SK-N-SH (cell line): ENCODE measurements at regions not wholly inside any gene's neighbourhood (a gene's known extent, or its start where the extent isn't known, plus 50 kb on each side); places are given as distances from the start of the nearest gene placed in this dataset.

Experiments used
- CTCF ChIA-PET: fragments of 300-600, 350-600 bp; formaldehyde crosslinking; extraction: SDS; loops from one replicate; lab custom pipeline; 2021; lab: Yijun Ruan, JAX
- POLR2A ChIA-PET: fragments of 350-600 bp; sonication (Branson Sonifier 250); formaldehyde crosslinking; extraction: SDS; loops from one replicate; lab custom pipeline; 2020; ENCODE audit warnings: antibody characterized with exemption, inconsistent platforms; lab: Yijun Ruan, JAX
- DNase-seq: peaks from one replicate; pipeline ENCODE4 v3.0.0; 2012
- H2AFZ ChIP-seq: fragments of 200-600 bp; sonication (generic); 2 replicates; pipeline ENCODE4 v1.8.1; 2016; ENCODE audit warnings: antibody characterized with exemption, mild to moderate bottlenecking, low read depth
- H3F3A ChIP-seq: fragments of 200-600 bp; sonication (generic); replicated peaks from 2 replicates; pipeline ENCODE3; 2016; ENCODE audit warnings: antibody characterized with exemption, mild to moderate bottlenecking; ENCODE audit not compliant: insufficient read depth
- H3K27ac ChIP-seq, 2 experiments: fragments of 200-500 bp in 1 of 2; fragments of 200-600 bp in 1 of 2; sonication (Bioruptor generic) in 1 of 2; sonication (generic), shearing (Covaris generic) in 1 of 2; 2 replicates each; pipeline versions ENCODE4 v1.5.1 to v1.6.1; 2014 to 2016; ENCODE audit warnings: low read depth in 2 of 2, inconsistent platforms in 1 of 2, low read length in 1 of 2, mild to moderate bottlenecking in 1 of 2, mixed read lengths in 1 of 2
- H3K27me3 ChIP-seq: fragments of 200-600 bp; sonication (generic), shearing (Covaris generic); 2 replicates; pipeline ENCODE4 v1.6.1; 2016; ENCODE audit warnings: mixed run types; ENCODE audit not compliant: insufficient read depth
- H3K36me3 ChIP-seq, 2 experiments: fragments of 200-500 bp in 1 of 2; fragments of 200-600 bp in 1 of 2; sonication (Bioruptor generic) in 1 of 2; sonication (generic) in 1 of 2; replicated peaks in 1 of 2; 2 replicates each; pipeline versions ENCODE3 to v1.5.1; 2014 to 2016; ENCODE audit warnings: low read length in 1 of 2, mild to moderate bottlenecking in 1 of 2; ENCODE audit not compliant: insufficient read depth in 2 of 2, control insufficient read depth in 1 of 2
- H3K4me1 ChIP-seq, 2 experiments: fragments of 200-500 bp in 1 of 2; fragments of 200-600 bp in 1 of 2; sonication (Bioruptor generic) in 1 of 2; sonication (generic), shearing (Covaris generic) in 1 of 2; 2 replicates each; pipeline versions ENCODE4 v1.5.1 to v1.6.1; 2014 to 2016; ENCODE audit warnings: low read depth in 1 of 2, low read length in 1 of 2, mixed run types in 1 of 2; ENCODE audit not compliant: insufficient read depth in 2 of 2, control insufficient read depth in 1 of 2
- H3K4me2 ChIP-seq: fragments of 200-600 bp; sonication (generic), shearing (Covaris generic); 2 replicates; pipeline ENCODE4 v1.6.1; 2017; ENCODE audit warnings: mixed run types
- H3K4me3 ChIP-seq, 2 experiments: fragments of 200-500 bp in 1 of 2; fragments of 200-600 bp in 1 of 2; sonication (Bioruptor generic) in 1 of 2; sonication (generic), shearing (Covaris generic) in 1 of 2; 2 replicates each; pipeline versions ENCODE4 v1.5.1 to v1.8.1; 2014 to 2016; ENCODE audit warnings: low read depth in 2 of 2, inconsistent platforms in 1 of 2, low read length in 1 of 2, mild to moderate bottlenecking in 1 of 2, mixed read lengths in 1 of 2, moderate library complexity in 1 of 2
- H3K79me2 ChIP-seq: fragments of 200-600 bp; sonication (generic); 2 replicates; pipeline ENCODE4 v1.8.1; 2017; ENCODE audit warnings: mild to moderate bottlenecking; ENCODE audit not compliant: insufficient read depth
- H3K9ac ChIP-seq: fragments of 200-600 bp; sonication (generic); 2 replicates; pipeline ENCODE4 v1.6.1; 2017; ENCODE audit warnings: mixed run types
- H3K9me2 ChIP-seq: fragments of 200-600 bp; sonication (generic); 2 replicates; pipeline ENCODE4 v1.6.1; 2017; ENCODE audit warnings: mixed run types
- H3K9me3 ChIP-seq: fragments of 200-600 bp; sonication (generic); 2 replicates; pipeline ENCODE4 v1.6.1; 2017; ENCODE audit warnings: mixed run types, mild to moderate bottlenecking, moderate library complexity
- H4K20me1 ChIP-seq: fragments of 200-600 bp; sonication (generic); 2 replicates; pipeline ENCODE4 v1.6.1; 2017; ENCODE audit warnings: mild to moderate bottlenecking, mixed run types; ENCODE audit not compliant: insufficient read depth
- EP300 ChIP-seq, 2 experiments: IDR thresholded peaks; 2 replicates each; pipeline versions ENCODE4 v1.4.0 to v1.6.1; 2012; ENCODE audit warnings: borderline replicate concordance in 1 of 2, low read depth in 1 of 2, low read length in 1 of 2
- EZH2phosphoT487 ChIP-seq: fragments of 200-600 bp; sonication (generic); IDR thresholded peaks from 2 replicates; pipeline ENCODE4 v1.6.1; 2017; ENCODE audit warnings: low read depth, mixed run types, mild to moderate bottlenecking, antibody characterized with exemption, moderate library complexity, borderline replicate concordance
- FOSL2 ChIP-seq: IDR thresholded peaks from 2 replicates; pipeline ENCODE4 v1.4.0; 2012; ENCODE audit warnings: low read depth, mild to moderate bottlenecking, moderate library complexity, borderline replicate concordance
- FOXJ3 ChIP-seq: sonication (generic); formaldehyde crosslinking; IDR thresholded peaks from 2 replicates; pipeline ENCODE4 v1.5.1; 2020; ENCODE audit warnings: mild to moderate bottlenecking, missing genetic modification reagents
- FOXM1 ChIP-seq: IDR thresholded peaks from 2 replicates; pipeline ENCODE4 v1.4.0; 2012; ENCODE audit warnings: low read depth, mild to moderate bottlenecking
- GATA2 ChIP-seq: sonication (generic); formaldehyde crosslinking; IDR thresholded peaks from 2 replicates; pipeline ENCODE4 v1.5.0; 2020; ENCODE audit warnings: mild to moderate bottlenecking, missing genetic modification reagents
- MEF2A ChIP-seq: IDR thresholded peaks from 2 replicates; pipeline ENCODE4 v1.4.0; 2012; ENCODE audit warnings: low read depth, borderline replicate concordance
- MXI1 ChIP-seq: IDR thresholded peaks from 2 replicates; pipeline ENCODE4 v1.6.1; 2012; ENCODE audit warnings: mild to moderate bottlenecking, low read depth, low read length, improper control_type of control experiment
- NFIC ChIP-seq: IDR thresholded peaks from 2 replicates; pipeline ENCODE4 v1.4.0; 2012; ENCODE audit warnings: borderline replicate concordance
- NRF1 ChIP-seq: IDR thresholded peaks from 2 replicates; pipeline ENCODE4 v1.6.1; 2012; ENCODE audit warnings: low read depth, mild to moderate bottlenecking, low read length
- PBX3 ChIP-seq: IDR thresholded peaks from 2 replicates; pipeline ENCODE4; 2012
- RAD21 ChIP-seq: IDR thresholded peaks from 2 replicates; pipeline ENCODE4 v1.6.1; 2012; ENCODE audit warnings: mild to moderate bottlenecking, low read length
- RCOR1 ChIP-seq: fragments of 150-350 bp; IDR thresholded peaks from 2 replicates; pipeline ENCODE4 v1.6.1; 2017; ENCODE audit warnings: antibody characterized with exemption, low read length
- RXRA ChIP-seq: IDR thresholded peaks from 2 replicates; pipeline ENCODE4 v1.4.0; 2012; ENCODE audit warnings: low read depth, mild to moderate bottlenecking, borderline replicate concordance
- SIN3A ChIP-seq: IDR thresholded peaks from 2 replicates; pipeline ENCODE4 v1.6.1; 2012; ENCODE audit warnings: low read depth, mild to moderate bottlenecking, low read length, moderate library complexity, borderline replicate concordance
- SMC3 ChIP-seq: IDR thresholded peaks from 2 replicates; pipeline ENCODE4 v1.6.1; 2012; ENCODE audit warnings: low read depth, low read length, improper control_type of control experiment
- TAF1 ChIP-seq: IDR thresholded peaks from 2 replicates; pipeline ENCODE4 v1.6.1; 2012; ENCODE audit warnings: low read depth, mild to moderate bottlenecking, low read length, moderate library complexity, borderline replicate concordance
- TCF12 ChIP-seq: IDR thresholded peaks from 2 replicates; pipeline ENCODE4 v1.4.0; 2012
- WGBS: methylation state at CpG from one replicate; pipeline ENCODE4 v1.1.6; 2017; ENCODE audit warnings: low lambda C conversion rate; 5-methylcytosine and 5-hydroxymethylcytosine counted together
- TF ChIP-seq, protein P1 (sequence below): IDR thresholded peaks from 2 replicates; pipeline ENCODE4 v1.4.0; 2012; ENCODE audit warnings: low read depth, borderline replicate concordance
- TF ChIP-seq, protein P2 (sequence below): fragments of 150-350 bp; IDR thresholded peaks from 2 replicates; pipeline ENCODE4 v1.6.1; 2017; ENCODE audit warnings: antibody characterized with exemption, low read length, low read depth, borderline replicate concordance
- TF ChIP-seq, protein P3 (sequence below): IDR thresholded peaks from 2 replicates; pipeline ENCODE4 v1.4.0; 2012; ENCODE audit warnings: low read depth

DNA sequence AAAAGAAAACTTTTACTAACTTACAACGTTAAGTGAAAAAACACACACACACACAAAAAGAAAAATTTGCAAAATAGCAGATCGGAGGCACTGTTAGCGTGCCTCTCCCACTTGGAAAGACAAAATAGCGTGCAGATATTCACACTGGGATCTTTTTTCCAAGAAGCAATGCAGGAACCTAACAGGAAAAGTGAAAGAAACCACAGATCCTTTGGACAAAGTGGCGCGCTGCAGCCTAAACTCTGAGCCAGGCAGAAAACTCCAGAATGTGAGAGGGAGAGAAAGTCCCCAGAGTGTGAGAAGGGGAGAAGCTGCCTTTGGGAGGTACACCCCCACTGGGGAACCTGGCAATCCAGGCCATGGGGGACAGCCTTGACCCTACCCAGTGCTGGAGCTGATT, 70.7 kb upstream of the SERPINE2 start (continued):
- TF ChIP-seq, protein P1, sequence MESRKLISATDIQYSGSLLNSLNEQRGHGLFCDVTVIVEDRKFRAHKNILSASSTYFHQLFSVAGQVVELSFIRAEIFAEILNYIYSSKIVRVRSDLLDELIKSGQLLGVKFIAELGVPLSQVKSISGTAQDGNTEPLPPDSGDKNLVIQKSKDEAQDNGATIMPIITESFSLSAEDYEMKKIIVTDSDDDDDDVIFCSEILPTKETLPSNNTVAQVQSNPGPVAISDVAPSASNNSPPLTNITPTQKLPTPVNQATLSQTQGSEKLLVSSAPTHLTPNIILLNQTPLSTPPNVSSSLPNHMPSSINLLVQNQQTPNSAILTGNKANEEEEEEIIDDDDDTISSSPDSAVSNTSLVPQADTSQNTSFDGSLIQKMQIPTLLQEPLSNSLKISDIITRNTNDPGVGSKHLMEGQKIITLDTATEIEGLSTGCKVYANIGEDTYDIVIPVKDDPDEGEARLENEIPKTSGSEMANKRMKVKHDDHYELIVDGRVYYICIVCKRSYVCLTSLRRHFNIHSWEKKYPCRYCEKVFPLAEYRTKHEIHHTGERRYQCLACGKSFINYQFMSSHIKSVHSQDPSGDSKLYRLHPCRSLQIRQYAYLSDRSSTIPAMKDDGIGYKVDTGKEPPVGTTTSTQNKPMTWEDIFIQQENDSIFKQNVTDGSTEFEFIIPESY: no peak
- TF ChIP-seq FOSL2: no peak
- TF ChIP-seq FOXJ3 (CRISPR knock-in tag): no peak
- TF ChIP-seq SIN3A: no peak
- TF ChIP-seq RXRA: no peak

DNA sequence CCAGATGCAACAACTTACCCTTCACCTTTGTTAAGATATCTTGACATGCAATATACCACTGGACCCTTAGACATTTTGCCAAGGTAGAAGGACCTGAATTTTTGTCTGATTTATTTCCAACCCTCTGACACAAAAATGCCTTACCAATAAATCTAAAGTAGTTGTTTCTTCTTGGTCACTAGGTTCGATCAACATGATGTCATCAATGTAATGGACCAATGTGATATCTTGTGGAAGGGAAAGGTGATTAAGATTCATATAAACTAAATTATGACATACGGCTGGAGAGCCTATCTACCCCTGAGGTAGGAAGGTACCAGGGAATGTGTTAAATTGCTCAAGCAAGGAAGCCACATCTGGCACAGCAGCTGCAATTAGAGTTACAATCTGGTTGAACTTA, 67.7 kb upstream of the SERPINE2 start:
- H3K36me3 ChIP-seq: no peaks in the 10 kb centered on the region
- peaks cover 0 to 10% of the 10 kb centered on the region in 2 experiments; a peak in 1 of 4 replicates for H3K4me1 ChIP-seq
- H3K27ac ChIP-seq: no peak overlapping the region
- TF ChIP-seq NFIC: no peak
- no peak for TF ChIP-seq MXI1
- no peak for TF ChIP-seq TCF12
- no peak for TF ChIP-seq FOXM1
- TF ChIP-seq MEF2A: no peak
- TF ChIP-seq, protein P2, sequence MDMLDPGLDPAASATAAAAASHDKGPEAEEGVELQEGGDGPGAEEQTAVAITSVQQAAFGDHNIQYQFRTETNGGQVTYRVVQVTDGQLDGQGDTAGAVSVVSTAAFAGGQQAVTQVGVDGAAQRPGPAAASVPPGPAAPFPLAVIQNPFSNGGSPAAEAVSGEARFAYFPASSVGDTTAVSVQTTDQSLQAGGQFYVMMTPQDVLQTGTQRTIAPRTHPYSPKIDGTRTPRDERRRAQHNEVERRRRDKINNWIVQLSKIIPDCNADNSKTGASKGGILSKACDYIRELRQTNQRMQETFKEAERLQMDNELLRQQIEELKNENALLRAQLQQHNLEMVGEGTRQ: no peak
- no peak for TF ChIP-seq EP300 (IDR thresholded peaks at IDR 0.05; ENCODE audit: borderline replicate concordance in 1 of 2, low read depth in 1 of 2, low read length in 1 of 2)
- H3K9ac ChIP-seq: no peak overlapping the region
- peaks cover 7% of the 10 kb centered on the region for H3F3A ChIP-seq
- DNase-seq: no peak
- no peaks in the 10 kb centered on the region for H3K79me2 ChIP-seq
- WGBS: 94% methylated on average over 2 of the region's 2 CpGs
- H3K9me3 ChIP-seq: no peaks in the 10 kb centered on the region
- H3K4me3 ChIP-seq: no peak overlapping the region
- no peaks in the 10 kb centered on the region for H3K27me3 ChIP-seq
- ChIA-PET POLR2A (no interaction called here), CTCF (no interaction called here)
- no peaks in the 10 kb centered on the region for H4K20me1 ChIP-seq
- H3K9me2 ChIP-seq: no peaks in the 10 kb centered on the region
- H3K4me2 ChIP-seq: no peak overlapping the region
- no peak overlapping the region for H2AFZ ChIP-seq

DNA sequence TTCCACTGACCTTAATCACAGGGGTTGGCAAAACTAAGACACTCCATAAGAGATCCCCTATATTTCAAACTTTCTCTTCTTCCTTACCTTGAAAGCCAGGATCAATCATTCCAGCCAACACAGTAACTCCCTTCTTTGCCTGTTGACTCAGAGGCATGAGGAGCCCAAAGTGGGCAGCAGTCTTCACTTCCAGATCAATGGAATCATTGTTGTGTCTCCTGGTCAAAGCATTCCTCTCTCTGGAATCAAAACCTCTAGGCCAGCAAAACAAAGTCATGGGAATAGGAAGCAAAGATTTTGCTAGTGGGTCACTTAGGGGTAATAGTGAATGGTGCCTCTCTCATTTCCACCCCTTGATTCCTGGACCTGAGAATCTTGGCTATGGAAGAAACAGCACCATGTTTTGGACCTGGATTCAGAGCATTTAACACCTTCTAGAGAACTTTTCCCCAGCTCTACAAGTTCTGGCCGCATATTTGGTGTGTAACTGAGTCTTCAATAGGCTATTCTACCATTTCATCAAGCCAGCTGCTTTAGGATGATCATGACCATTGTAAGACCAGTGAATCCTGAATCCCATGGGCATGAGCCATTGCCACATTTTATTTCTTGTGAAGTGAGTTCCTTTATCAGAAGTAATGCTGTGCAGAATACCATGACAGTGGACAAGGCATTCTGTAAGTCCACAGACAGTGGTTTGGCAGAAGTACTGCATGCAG, 65.7 kb upstream of the SERPINE2 start:
- POLR2A ChIA-PET: no interaction called here
- CTCF ChIA-PET: no interaction called here

More for the DNA sequence above, 65.7 kb upstream of the SERPINE2 start:
- Histone ChIP-seq H3K4me2 (no peak overlapping the region), H3K9me2 (no peaks in the 10 kb centered on the region), H3K9me3 (no peaks in the 10 kb centered on the region), H2AFZ (no peak overlapping the region), H3K4me1 (peaks cover 0 to 29% of the 10 kb centered on the region in 2 experiments; a peak in 1 of 4 replicates), H3F3A (peaks cover 7% of the 10 kb centered on the region), H3K9ac (no peak overlapping the region), H3K36me3 (no peaks in the 10 kb centered on the region), H4K20me1 (no peaks in the 10 kb centered on the region), H3K27ac (no peak overlapping the region), H3K79me2 (no peaks in the 10 kb centered on the region)
- DNase-seq: no peak
- 90% methylated on average over 1 of the region's 1 CpG for WGBS
- TF ChIP-seq TAF1 (no peak), EZH2phosphoT487 (no peak), RAD21 (no peak), RCOR1 (no peak), SMC3 (no peak), GATA2 (CRISPR knock-in tag) (no peak), PBX3 (no peak), MEF2A (no peak), NRF1 (no peak)
- TF ChIP-seq, protein P3, sequence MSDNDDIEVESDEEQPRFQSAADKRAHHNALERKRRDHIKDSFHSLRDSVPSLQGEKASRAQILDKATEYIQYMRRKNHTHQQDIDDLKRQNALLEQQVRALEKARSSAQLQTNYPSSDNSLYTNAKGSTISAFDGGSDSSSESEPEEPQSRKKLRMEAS: no peak
- TF ChIP-seq, all 33 proteins: peak for 0
- H3K4me3 ChIP-seq: no peak overlapping the region
- no peaks in the 10 kb centered on the region for H3K27me3 ChIP-seq
